SJCRH30 (cell line): ENCODE measurements at regions not wholly inside any gene's neighbourhood (a gene's known extent, or its start where the extent isn't known, plus 50 kb on each side); places are given as distances from the start of the nearest gene placed in this dataset.

Experiments
- DNase-seq, 2 experiments: peaks; one replicate each; pipeline ENCODE4 v3.0.0-alpha.2; 2015 to 2020
- H3K27ac ChIP-seq: fragments of 250-450 bp; sonication (Bioruptor Pico); 2 replicates; pipeline ENCODE4 v1.5.1; 2020; ENCODE audit warnings: mild to moderate bottlenecking, moderate library complexity
- H3K27me3 ChIP-seq: fragments of 250-450 bp; sonication (Bioruptor Pico); 2 replicates; pipeline ENCODE4 v1.5.1; 2020; ENCODE audit warnings: mild to moderate bottlenecking, moderate library complexity
- H3K36me3 ChIP-seq: fragments of 250-450 bp; sonication (Bioruptor Pico); 2 replicates; pipeline ENCODE4 v1.5.1; 2020; ENCODE audit warnings: mild to moderate bottlenecking, moderate library complexity
- H3K4me1 ChIP-seq: fragments of 250-450 bp; sonication (Bioruptor Pico); 2 replicates; pipeline ENCODE4 v1.5.1; 2020; ENCODE audit warnings: mild to moderate bottlenecking, moderate library complexity
- H3K4me3 ChIP-seq: fragments of 250-450 bp; sonication (Bioruptor Pico); 2 replicates; pipeline ENCODE4 v1.5.1; 2020; ENCODE audit warnings: mild to moderate bottlenecking, moderate library complexity
- H3K9me3 ChIP-seq: fragments of 250-450 bp; sonication (Bioruptor Pico); replicated peaks from 2 replicates; pipeline ENCODE4 v1.5.1; 2020; ENCODE audit warnings: mild to moderate bottlenecking, moderate library complexity

DNA sequence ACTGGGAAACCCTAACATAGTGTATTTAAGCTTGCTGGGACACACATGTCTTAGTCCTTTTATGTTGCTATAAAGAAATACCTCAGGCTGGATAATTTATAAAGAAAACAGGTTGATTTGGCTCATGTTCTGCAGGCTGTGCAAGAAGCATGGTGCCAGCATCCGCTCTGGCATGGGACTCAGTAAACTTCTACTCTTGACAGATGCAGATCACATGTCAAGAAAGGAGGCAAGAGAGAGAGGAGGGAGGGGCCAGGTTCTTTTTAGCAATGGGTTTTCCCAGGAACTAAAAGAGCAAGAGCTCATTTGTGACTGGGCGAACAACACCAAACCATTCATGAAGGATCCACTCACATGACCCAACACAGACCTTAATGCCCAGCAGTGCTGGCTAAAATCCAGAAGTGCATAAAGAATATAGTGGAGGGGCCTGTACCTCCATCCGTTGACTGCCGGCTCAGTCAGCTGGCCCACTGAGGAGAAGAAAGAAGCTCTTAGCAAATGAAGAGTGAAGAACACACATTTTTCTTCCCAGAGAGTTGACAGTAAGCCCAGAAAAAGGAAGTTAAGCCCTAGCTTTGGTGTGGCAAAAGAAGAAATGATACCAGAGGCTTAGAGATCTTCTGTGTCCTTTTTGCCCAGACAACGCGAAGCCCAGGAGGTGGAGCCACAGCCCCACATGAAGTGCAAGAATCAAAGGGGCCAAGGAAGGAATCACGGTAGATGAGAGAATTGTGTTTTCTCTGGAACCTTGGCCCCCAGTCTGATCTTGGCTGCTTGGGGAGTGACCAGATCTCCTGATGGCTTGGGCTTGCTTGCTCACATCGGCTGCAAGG, 183.5 kb upstream of the FAM98A start:
- peak in 1 of 2 experiments; percentile 14 for DNase-seq
- H3K36me3 ChIP-seq, result no peaks in the 10 kb centered on the region
- H3K4me3 ChIP-seq, result no peak overlapping the region
- no peaks in the 10 kb centered on the region for H3K9me3 ChIP-seq
- H3K4me1 ChIP-seq, result no peaks in the 10 kb centered on the region
- H3K27me3 ChIP-seq, result no peaks in the 10 kb centered on the region
- no peak overlapping the region for H3K27ac ChIP-seq

DNA sequence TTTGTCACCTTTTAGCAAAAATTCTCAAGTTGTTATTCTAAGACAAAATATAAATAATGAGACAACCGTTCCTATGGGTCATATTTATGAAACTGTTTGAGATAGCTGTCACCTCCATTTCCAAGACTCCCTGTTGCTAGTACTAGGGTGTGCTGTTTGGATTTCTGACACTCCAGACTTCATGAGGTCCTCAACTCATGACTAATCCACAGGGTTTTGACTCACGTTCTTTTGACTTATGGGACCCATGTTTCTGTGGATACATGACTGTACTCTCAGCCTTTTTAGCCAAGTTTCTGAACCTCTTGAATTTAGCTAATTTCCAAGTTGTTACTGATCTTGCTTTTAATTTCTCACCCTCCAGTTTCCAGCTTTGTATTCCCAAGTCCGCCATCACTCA, 178.7 kb upstream of the FAM98A start:
- no peaks in the 10 kb centered on the region for H3K4me1 ChIP-seq
- no peak overlapping the region for H3K4me3 ChIP-seq
- H3K36me3 ChIP-seq, result no peaks in the 10 kb centered on the region
- no peaks in the 10 kb centered on the region for H3K27me3 ChIP-seq
- H3K27ac ChIP-seq, result no peak overlapping the region
- no peaks in the 10 kb centered on the region for H3K9me3 ChIP-seq
- DNase-seq, result no peak

DNA sequence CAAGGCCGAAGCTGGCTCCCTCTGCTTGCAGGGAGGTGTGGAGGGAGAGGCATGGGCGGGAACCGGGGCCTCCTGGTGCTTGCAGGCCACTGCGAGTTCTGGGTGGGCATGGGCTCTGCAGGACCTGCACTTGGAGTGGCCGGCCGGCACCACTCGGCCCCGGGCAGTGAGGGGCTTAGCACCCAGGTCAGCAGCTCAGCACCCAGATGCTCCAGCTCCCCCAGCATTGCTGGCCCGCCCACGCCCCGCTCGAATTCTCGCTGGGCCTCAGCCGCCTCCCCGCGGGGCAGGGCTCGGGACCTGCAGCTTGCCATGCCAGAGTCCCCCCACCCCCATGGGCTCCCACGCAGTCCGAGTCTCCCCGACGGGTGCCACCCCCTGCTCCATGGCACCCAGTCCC, 176.2 kb upstream of the FAM98A start:
- no peak for DNase-seq
- Histone ChIP-seq H3K4me3 (no peak overlapping the region), H3K27me3 (no peaks in the 10 kb centered on the region), H3K4me1 (no peaks in the 10 kb centered on the region), H3K27ac (no peak overlapping the region), H3K36me3 (no peaks in the 10 kb centered on the region), H3K9me3 (no peaks in the 10 kb centered on the region)

DNA sequence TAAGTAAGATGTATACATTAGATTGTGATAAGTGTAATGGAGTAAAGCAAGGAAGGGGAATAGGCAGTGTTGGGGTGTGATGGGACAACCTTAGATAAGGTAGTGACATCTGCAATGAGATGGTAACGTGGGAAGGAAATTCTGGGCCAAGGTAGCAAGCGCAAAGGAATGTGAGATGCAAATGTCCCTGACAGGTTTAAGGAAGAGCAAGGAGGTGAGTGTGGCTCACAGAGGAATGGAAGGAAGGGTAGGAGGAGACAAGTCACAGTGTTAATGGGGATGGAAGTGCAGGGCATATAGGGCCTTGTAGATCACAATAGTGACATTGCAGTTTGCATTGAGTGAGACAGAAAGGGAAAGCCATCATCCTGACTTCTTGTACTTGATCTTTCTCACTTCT, 170.9 kb upstream of the FAM98A start:
- Histone ChIP-seq H3K4me1 (no peaks in the 10 kb centered on the region), H3K27me3 (no peaks in the 10 kb centered on the region), H3K9me3 (no peaks in the 10 kb centered on the region), H3K36me3 (no peaks in the 10 kb centered on the region), H3K4me3 (no peak overlapping the region), H3K27ac (no peak overlapping the region)
- no peak for DNase-seq

DNA sequence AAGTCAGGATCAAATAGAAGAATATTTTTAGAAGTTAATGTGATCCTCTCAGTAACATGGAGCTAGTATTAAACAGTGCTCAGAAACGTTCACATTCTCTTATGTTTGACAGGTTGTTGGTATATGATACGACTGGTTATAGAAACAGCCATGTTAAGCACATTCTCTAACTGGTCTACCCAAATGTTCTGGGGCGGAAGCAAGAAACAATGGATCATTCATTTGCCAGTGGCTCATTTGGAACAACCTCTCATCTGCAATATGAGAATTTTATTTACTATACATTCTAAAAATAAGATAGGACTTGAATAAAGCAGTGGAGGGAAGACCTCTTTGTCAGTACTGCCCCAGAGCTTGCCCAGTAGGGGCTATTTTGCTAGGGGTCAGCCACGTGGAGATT, 167.1 kb upstream of the FAM98A start:
- Histone ChIP-seq H3K9me3 (no peaks in the 10 kb centered on the region), H3K27ac (no peak overlapping the region), H3K4me3 (no peak overlapping the region), H3K27me3 (no peaks in the 10 kb centered on the region), H3K4me1 (no peaks in the 10 kb centered on the region), H3K36me3 (no peaks in the 10 kb centered on the region)
- DNase-seq, result no peak

DNA sequence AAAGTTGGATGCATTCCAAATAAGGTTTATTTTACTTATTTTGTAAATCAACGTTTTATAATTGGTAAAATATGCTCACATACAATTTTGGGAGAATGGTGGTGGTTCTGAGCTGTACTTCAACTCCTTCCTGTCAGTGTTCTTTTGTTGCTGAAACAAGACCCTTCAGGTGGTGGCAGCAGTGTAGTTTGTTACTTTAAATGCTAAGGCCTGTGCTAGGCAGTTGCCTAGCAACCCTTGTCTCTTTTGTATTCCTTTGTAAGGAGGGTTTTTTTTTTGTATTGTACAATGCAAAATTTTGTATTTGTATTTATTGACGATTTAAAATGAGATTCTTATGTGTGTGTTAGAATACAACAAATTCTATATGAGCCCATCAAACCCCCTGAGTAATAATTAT, 166.0 kb upstream of the FAM98A start:
- DNase-seq, result no peak
- H3K4me1 ChIP-seq, result no peaks in the 10 kb centered on the region
- no peak overlapping the region for H3K27ac ChIP-seq
- H3K27me3 ChIP-seq, result no peaks in the 10 kb centered on the region
- H3K4me3 ChIP-seq, result no peak overlapping the region
- no peaks in the 10 kb centered on the region for H3K9me3 ChIP-seq
- H3K36me3 ChIP-seq, result no peaks in the 10 kb centered on the region

DNA sequence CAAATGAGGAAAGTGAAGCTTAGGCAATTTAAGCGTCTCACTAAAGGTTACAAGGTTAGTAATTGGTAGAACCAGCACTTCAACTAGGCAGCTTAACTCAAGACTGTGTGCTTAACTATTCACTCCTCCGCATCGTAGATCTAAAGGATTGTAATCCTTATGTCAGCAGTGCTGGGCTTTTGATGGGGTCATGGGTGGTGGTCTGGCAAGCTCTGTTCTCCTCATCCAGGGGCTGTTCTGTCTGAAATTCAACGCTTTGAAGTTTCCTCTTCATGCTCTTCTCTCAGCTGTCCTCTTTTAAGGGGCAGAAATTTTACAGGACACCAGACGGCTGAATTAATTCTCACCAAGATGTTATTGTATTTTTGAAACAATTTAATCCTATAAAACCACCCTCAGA, 165.5 kb upstream of the FAM98A start:
- H3K36me3 ChIP-seq, result no peaks in the 10 kb centered on the region
- no peaks in the 10 kb centered on the region for H3K27me3 ChIP-seq
- no peaks in the 10 kb centered on the region for H3K4me1 ChIP-seq
- H3K9me3 ChIP-seq, result no peaks in the 10 kb centered on the region
- DNase-seq, result no peak
- no peak overlapping the region for H3K4me3 ChIP-seq
- no peak overlapping the region for H3K27ac ChIP-seq

DNA sequence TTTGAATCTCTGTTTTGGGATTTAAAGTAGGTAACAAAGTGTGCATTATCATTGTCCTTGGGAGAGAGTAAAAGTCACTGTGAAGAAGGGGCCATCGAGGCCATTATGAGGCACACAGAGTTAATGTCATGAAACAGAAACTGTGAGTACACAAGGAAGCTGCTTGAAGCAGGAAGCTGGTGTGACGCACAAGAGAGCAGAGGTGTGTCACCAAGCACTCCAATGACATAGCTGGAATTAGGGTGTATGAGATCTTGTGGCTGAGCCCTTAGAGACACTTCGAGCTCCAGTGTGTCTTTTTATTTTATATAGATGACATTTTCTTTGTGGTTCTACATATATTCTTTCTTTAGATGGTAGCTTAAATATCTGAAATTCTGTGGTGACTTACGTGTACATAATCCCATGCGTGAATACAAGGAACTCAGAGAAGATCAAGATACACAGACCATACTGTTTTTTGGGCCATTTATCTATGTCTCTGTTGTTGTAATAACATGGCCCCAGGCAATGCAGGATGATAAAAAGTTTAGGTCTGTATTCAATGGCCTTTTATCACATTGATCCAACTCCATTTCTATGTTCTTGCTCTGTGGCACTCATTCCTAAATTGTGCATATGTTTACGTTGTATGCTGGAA, 164.7 kb upstream of the FAM98A start:
- H3K4me3 ChIP-seq, result no peak overlapping the region
- DNase-seq, result no peak
- H3K9me3 ChIP-seq, result no peaks in the 10 kb centered on the region; the same call in 1 of the 2 replicates
- H3K27me3 ChIP-seq, result no peaks in the 10 kb centered on the region
- H3K36me3 ChIP-seq, result no peaks in the 10 kb centered on the region
- H3K27ac ChIP-seq, result no peak overlapping the region
- no peaks in the 10 kb centered on the region for H3K4me1 ChIP-seq

DNA sequence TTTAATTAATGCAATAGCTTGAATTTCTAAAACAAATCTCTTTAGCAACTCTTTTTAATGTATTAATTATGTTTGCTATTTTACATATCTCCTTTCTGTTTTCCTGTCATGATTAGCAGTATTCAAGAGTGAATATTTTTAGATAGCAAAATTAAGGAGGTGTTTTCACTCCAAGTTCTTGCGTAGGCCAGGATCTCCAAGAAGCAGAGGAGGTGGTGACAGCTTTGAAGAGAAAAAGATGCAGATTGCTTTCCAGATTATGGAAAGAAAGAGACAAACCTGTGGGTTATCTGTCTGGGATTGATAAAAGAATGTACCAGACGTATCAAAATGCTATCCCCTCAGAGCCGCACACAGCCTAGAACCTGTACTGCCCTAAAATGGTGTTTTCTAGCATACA, 163.5 kb upstream of the FAM98A start:
- Histone ChIP-seq H3K4me3 (no peak overlapping the region), H3K27me3 (no peaks in the 10 kb centered on the region), H3K9me3 (no peaks in the 10 kb centered on the region; the same call in 1 of the 2 replicates), H3K36me3 (no peaks in the 10 kb centered on the region), H3K4me1 (no peaks in the 10 kb centered on the region), H3K27ac (no peak overlapping the region)
- DNase-seq, result no peak

DNA sequence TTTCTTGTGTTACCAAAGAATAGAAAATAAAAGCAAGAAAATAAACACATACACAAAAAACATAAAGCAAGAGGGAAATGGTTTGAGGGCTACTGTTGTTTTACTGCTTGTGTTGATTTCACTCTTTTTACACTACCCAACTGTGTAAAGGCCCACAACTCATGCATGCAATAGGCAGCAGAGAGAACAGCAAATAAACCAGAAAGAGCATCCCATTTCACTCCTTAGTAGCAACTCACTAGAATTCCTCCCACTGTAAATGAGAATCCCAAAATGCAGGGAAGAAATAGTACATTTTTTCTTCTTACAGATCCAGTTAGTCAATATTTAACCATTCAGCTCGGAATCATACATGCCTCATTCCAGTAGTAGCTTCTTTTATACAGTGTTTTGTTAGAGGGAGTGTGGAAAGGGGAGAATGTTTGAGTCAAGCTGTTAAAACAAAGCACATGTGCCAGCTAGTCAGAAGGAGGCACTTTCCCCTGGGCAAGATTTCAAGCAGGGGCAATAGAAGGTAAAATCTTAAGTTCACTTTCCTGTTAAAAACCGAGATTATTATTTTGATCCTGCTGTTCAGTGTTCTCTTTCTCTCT, 147.2 kb upstream of the FAM98A start:
- Histone ChIP-seq H3K9me3 (peaks cover 6% of the 10 kb centered on the region; the same call in 1 of the 2 replicates), H3K4me1 (no peaks in the 10 kb centered on the region), H3K4me3 (no peak overlapping the region), H3K27ac (no peak overlapping the region), H3K27me3 (no peaks in the 10 kb centered on the region), H3K36me3 (no peaks in the 10 kb centered on the region)
- DNase-seq, result no peak

DNA sequence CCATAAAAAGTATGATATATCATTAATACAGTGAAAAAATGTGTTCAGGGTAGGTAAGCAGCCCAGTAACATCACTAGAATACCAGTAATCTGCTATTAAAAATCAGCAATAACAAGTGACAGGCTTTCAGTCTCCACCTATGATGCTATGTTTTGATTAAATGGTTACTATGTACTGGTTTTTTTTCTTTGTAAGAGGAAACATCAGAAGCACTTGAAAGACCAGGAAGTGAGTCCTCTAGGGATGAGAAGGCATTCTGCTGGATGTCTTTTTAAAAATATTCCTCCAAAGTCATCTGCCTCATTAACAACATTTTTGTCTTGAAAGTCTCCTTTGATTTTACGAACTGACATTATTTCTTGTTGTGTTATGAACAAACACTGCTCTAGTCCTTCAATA, 136.0 kb upstream of the FAM98A start:
- no peaks in the 10 kb centered on the region for H3K9me3 ChIP-seq
- no peaks in the 10 kb centered on the region for H3K27me3 ChIP-seq
- no peaks in the 10 kb centered on the region for H3K4me1 ChIP-seq
- no peak overlapping the region for H3K27ac ChIP-seq
- no peak overlapping the region for H3K4me3 ChIP-seq
- DNase-seq, result no peak
- H3K36me3 ChIP-seq, result no peaks in the 10 kb centered on the region

DNA sequence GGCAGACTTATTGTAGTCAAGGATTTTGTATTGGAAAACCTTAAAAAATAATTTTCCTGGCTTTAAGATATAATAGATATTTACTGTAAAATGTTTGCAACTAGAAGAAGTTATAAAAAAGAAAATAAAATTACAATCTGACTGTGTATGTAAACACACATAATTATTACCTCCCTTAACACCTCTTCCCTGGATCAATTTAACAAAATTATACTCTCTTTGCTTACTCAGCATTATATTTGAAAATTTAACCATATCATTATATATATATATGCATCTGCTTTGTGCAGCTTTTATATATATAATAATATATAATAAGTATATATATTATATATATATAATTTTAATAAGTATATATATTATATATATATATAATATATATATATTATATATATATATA, 131.7 kb upstream of the FAM98A start:
- Histone ChIP-seq H3K36me3 (no peaks in the 10 kb centered on the region), H3K4me3 (no peak overlapping the region), H3K9me3 (no peaks in the 10 kb centered on the region), H3K4me1 (no peaks in the 10 kb centered on the region), H3K27ac (no peak overlapping the region), H3K27me3 (no peaks in the 10 kb centered on the region)
- no peak for DNase-seq

DNA sequence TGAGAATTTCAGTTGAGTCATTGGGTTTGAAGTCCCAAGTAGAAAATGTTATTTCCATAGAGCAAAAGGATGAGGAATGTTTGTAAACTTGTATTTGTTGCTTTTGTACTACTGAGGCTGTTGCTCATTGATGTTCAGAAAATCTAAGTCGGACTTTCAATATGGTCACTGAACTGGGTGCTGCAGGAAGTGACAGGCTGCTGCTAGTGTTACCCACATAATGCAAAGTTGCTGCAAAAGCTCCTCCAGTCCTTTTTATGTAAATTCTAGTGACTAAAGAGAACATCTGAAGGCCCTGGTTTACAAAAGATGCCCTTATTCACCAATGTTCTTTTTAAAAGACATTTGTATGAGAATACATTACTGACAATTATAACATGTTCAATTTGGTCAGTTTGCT, 131.1 kb upstream of the FAM98A start:
- H3K36me3 ChIP-seq, result no peaks in the 10 kb centered on the region
- H3K4me1 ChIP-seq, result no peaks in the 10 kb centered on the region
- H3K27me3 ChIP-seq, result no peaks in the 10 kb centered on the region
- no peak overlapping the region for H3K27ac ChIP-seq
- H3K4me3 ChIP-seq, result no peak overlapping the region
- DNase-seq, result no peak
- no peaks in the 10 kb centered on the region for H3K9me3 ChIP-seq

DNA sequence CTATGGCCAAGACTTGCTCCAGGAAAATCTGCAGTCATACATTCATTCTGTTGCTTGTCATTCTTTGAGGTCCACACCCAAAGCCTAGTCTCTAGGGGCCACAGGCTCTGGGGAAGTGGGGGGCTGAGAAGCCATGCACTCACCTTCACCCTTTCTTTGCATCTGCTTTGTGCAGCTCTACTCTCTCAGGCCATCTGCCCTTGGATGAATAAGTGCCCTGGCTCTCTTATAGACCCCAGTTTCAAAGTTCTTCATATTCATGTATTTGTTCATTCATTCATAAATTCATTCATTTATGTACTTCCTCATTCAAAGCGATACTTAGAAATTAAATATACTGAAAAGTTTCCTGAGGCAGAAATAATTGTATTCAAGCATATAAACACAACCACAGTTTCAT, 130.3 kb upstream of the FAM98A start:
- H3K27me3 ChIP-seq, result no peaks in the 10 kb centered on the region
- no peak for DNase-seq
- no peaks in the 10 kb centered on the region for H3K36me3 ChIP-seq
- H3K4me3 ChIP-seq, result no peak overlapping the region
- H3K4me1 ChIP-seq, result no peaks in the 10 kb centered on the region
- H3K27ac ChIP-seq, result no peak overlapping the region
- no peaks in the 10 kb centered on the region for H3K9me3 ChIP-seq

DNA sequence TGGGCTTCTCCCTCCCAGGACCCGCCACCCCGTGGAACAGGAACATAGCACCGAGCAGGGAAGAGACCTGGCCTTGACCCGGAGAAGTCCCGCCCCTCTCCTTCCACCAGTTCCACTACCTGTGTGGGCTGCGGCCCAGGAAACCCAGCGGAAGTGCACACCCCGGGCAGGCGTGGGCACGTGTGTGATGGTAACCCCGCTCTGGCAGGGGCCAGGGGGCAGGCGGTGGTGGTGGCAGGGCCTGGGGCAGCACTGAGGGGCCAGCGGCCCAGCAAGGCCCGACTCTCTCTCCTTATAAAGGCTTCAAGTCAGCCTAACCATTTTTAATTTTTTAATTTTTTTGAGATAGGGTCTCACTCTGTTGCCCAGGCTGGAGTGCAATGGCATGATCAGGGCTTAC, 129.0 kb upstream of the FAM98A start:
- Histone ChIP-seq H3K9me3 (no peaks in the 10 kb centered on the region), H3K36me3 (no peaks in the 10 kb centered on the region), H3K4me1 (no peaks in the 10 kb centered on the region), H3K27me3 (no peaks in the 10 kb centered on the region), H3K27ac (no peak overlapping the region), H3K4me3 (no peak overlapping the region)
- DNase-seq, result no peak
